ENCODE measurements at regions not wholly inside any gene's neighbourhood (a gene's known extent, or its start where the extent isn't known, plus 50 kb on each side); places are given as distances from the start of the nearest gene placed in this dataset.

- DNase-seq (ENCODE audit: low read depth): peak; percentile 64
- H3K4me3 ChIP-seq (ENCODE audit: low read depth, low read length): no peak overlapping the region
- TF ChIP-seq, protein P1, sequence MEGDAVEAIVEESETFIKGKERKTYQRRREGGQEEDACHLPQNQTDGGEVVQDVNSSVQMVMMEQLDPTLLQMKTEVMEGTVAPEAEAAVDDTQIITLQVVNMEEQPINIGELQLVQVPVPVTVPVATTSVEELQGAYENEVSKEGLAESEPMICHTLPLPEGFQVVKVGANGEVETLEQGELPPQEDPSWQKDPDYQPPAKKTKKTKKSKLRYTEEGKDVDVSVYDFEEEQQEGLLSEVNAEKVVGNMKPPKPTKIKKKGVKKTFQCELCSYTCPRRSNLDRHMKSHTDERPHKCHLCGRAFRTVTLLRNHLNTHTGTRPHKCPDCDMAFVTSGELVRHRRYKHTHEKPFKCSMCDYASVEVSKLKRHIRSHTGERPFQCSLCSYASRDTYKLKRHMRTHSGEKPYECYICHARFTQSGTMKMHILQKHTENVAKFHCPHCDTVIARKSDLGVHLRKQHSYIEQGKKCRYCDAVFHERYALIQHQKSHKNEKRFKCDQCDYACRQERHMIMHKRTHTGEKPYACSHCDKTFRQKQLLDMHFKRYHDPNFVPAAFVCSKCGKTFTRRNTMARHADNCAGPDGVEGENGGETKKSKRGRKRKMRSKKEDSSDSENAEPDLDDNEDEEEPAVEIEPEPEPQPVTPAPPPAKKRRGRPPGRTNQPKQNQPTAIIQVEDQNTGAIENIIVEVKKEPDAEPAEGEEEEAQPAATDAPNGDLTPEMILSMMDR (IDR thresholded peaks at IDR 0.05; ENCODE audit: control insufficient read depth, extremely low read depth, insufficient read depth): no peak
Measured at GRCh38 chr2:147696426-147696825, 148.4 kb upstream of the ACVR2A start.

DNA sequence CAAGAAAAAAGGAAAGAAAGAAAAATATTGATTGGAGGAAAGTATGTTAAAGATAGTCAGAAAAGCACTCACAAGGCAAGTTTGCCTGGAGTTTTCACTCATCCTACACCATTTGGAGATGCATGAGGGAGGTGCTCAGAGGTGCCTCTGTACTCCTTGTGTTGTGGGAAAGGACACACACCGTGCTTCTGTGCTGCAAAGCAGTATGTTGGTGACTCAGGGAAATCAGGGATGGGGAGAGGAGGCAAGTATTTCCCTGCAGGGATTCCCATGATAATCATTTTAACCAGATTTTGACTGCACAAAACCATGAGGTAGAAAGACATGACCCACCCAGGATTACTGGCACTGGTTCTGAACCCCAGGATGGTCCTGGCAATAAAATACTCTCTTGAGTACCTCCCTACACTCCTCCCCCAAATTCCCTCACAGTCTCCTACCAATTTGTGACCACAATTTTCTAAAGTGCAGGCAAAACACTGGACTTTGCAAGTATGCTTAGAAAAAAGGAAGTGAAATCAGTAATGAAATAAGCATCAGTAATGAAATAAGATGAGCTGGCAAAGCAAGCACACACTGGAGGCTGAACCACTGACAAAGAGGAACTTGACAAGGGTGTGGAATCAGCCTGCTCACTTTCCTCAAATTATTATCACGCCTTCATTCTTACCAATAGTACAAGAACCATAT is 155.5 kb upstream of the ACVR2A start:
- TF ChIP-seq, protein P1 (IDR thresholded peaks at IDR 0.05; ENCODE audit: control insufficient read depth, extremely low read depth, insufficient read depth): no peak
- H3K4me3 ChIP-seq (ENCODE audit: low read depth, low read length): no peak overlapping the region
- no peak for DNase-seq (ENCODE audit: low read depth)

DNA sequence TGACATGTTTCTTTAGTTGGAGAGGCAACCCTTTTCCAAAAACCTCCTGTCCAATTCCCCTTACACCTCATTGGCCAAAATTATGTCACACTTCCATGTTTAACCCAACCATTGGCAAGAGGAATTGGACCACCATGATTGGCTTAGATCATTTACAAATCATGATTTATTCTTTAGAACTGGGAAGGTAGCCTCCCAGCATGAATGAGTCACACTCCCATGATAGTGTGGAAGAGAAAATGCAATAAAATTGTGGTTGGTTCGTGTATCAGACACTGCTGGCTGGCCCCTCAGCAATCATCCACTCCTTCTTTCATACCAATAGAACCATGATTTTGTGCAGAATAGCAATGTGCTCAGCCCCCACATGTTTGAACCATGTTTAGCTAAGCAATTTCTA is 156.6 kb upstream of the ACVR2A start:
- H3K4me3 ChIP-seq (ENCODE audit: low read depth, low read length): no peak overlapping the region
- no peak for DNase-seq (ENCODE audit: low read depth)

DNA sequence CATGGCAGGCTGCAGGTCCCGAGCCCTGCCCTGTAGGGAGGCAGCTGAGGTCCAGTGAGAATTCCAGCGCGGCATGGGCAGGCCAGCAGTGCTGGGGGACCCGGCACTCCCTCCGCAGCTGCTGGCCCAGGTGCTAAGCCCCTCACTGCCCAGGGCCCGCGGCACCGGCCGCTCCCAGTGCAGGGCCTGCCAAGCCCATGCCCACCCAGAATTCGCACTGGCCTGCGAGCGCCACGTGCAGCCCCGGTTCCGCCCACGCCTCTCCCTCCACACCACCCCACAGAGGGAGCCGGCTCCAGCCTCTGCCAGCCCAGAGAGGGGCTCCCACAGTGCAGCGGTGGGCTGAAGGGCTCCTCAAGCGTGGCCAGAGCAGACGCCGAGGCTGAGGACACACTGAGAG is 158.5 kb upstream of the ACVR2A start:
- DNase-seq (ENCODE audit: low read depth): no peak
- TF ChIP-seq, protein P1 (IDR thresholded peaks at IDR 0.05; ENCODE audit: control insufficient read depth, extremely low read depth, insufficient read depth): no peak
- no peak overlapping the region for H3K4me3 ChIP-seq (ENCODE audit: low read depth, low read length)

More for the DNA sequence above, 156.6 kb upstream of the ACVR2A start:
- TF ChIP-seq, protein P1 (IDR thresholded peaks at IDR 0.05; ENCODE audit: control insufficient read depth, extremely low read depth, insufficient read depth): no peak

DNA sequence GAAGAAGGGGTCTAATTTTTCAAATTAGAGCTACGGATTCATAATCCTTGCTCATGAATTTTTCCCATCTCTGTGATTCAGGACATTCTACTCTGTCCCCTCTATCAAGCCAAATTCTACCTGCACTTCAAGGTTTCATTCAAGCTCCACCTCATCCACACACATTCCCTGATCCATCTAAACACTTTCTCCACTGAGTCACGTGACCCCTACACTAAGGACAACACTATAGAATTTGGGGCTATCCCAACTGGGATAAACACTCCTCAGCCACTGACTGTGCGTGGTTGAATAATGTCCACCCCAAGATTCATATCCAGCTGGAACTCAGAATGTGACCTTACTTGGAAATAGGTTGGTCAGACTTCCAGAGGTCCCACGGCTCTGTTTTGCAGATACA is 159.9 kb upstream of the ACVR2A start:
- no peak for DNase-seq (ENCODE audit: low read depth)
- no peak overlapping the region for H3K4me3 ChIP-seq (ENCODE audit: low read depth, low read length)
- TF ChIP-seq, protein P1 (IDR thresholded peaks at IDR 0.05; ENCODE audit: control insufficient read depth, extremely low read depth, insufficient read depth): no peak

DNA sequence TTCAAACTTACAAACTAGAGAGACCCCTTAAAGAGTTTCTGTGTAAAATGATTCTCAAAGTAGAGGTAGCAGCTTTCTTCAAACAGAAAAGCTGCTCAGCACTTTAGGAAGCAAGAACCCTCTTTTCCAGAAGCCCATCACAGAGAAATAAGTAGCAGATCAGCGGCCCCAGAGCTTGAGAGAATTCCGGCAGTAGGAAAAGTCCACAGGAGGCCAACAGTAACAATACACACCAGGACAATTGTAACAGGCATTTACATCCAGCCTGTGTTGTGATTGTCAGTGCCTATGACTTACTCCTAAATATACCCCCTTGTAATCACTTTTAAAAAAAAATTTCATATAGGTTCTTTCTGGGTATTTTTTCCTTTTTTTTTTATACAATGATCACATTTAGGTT is 161.4 kb upstream of the ACVR2A start:
- DNase-seq (ENCODE audit: low read depth): no peak
- H3K4me3 ChIP-seq (ENCODE audit: low read depth, low read length): no peak overlapping the region
- TF ChIP-seq, protein P1 (IDR thresholded peaks at IDR 0.05; ENCODE audit: control insufficient read depth, extremely low read depth, insufficient read depth): no peak

DNA sequence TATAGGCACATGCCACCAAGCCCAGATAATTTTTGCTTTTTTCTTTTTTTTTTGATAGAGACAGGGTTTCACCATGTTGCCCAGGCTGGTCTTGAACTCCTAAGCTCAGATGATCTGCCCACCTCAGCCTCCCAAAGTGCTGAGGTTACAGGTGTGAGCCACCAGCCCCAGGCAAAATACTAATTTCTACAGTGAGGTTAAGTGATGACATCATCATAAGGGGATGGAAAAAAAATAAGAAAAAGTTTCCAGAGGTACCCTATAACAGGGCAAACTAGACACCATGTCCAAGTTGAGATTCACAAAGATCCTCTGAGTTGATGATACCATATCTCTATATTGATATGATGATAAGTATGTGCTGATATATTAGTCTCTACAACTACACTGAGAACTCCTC is 163.7 kb upstream of the ACVR2A start:
- TF ChIP-seq, protein P1 (IDR thresholded peaks at IDR 0.05; ENCODE audit: control insufficient read depth, extremely low read depth, insufficient read depth): no peak
- no peak for DNase-seq (ENCODE audit: low read depth)
- no peak overlapping the region for H3K4me3 ChIP-seq (ENCODE audit: low read depth, low read length)
